ENCODE measurements at regions not wholly inside any gene's neighbourhood (a gene's known extent, or its start where the extent isn't known, plus 50 kb on each side); places are given as distances from the start of the nearest gene placed in this dataset.
"Not testable (repeated sequence)": the region's sequence is repeated elsewhere in the genome, so short reads cannot be mapped to it uniquely, and the experiment has no call there.

DNA sequence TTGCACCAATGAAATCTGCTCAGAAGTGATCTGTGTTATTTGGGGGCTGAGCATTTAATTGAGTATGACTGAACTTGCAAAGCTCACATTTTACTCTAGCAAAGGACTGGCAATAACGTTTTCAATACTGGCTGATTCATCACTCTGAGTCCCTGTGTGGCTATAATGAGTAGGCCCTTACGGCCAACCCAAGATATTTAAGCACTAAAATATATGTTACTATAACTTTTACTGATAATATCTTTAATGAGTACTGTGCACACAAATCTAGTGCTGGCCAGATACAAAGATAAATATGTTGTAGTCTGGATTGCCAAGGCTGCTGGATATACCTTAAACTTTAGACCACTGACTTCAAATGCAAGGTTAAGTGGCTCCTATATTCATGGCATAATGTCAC is 436.4 kb upstream of the KCNMB2 start:
- Mint-ChIP-seq H3K36me3 (ENCODE audit: low read depth) (no peaks in the 10 kb centered on the region), H3K27ac (no peak overlapping the region), H3K4me1 (no peaks in the 10 kb centered on the region), H3K9me3 (no peaks in the 10 kb centered on the region), H3K4me3 (no peak overlapping the region), H3K27me3 (no peaks in the 10 kb centered on the region)
- no peak for DNase-seq
- ATAC-seq, result no peak

DNA sequence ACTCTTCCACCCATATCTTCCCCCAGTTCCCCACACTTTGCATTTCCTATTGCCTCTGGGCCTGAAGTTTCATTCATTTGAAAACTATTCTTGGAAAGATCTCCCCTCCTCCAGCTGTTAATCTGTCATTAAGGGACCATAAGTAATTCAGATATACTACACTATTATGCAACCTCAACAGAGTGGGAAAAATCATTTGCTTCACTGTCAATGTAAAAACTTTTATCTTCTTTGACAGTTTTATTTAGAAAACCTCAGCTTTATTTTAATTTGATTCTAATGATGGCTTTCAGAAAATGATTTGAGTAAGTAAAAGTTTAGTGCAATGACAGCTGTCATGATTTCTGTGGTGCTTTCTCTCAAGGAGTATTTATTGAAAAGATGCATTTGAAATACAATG is 435.3 kb upstream of the KCNMB2 start:
- DNase-seq (no peak), ATAC-seq (no peak)
- no peak overlapping the region for H3K27ac Mint-ChIP-seq
- no peaks in the 10 kb centered on the region for H3K27me3 Mint-ChIP-seq
- no peaks in the 10 kb centered on the region for H3K36me3 Mint-ChIP-seq (ENCODE audit: low read depth)
- no peaks in the 10 kb centered on the region for H3K4me1 Mint-ChIP-seq
- H3K4me3 Mint-ChIP-seq, result no peak overlapping the region
- no peaks in the 10 kb centered on the region for H3K9me3 Mint-ChIP-seq

DNA sequence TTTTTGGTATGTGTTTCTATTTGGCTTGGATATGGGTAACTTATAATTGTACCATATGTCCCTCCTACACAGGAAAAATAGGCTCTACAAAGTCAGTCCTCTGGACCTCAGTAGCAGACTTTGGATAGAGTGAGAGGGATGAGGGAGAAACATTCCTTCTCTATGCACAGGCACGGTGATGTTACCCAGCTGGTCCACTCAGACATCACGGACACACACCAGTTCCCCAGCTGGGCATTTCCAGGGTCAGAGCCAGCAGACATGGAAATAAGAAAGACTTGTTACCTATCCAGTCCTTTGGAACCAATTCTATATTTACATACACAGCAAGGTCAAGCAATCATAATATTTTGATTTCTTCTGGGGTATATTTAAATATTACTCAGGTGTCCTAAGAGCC is 433.1 kb upstream of the KCNMB2 start:
- DNase-seq, result no peak
- Mint-ChIP-seq H3K27me3 (no peaks in the 10 kb centered on the region), H3K36me3 (ENCODE audit: low read depth) (no peaks in the 10 kb centered on the region), H3K9me3 (no peaks in the 10 kb centered on the region), H3K27ac (no peak overlapping the region), H3K4me1 (no peaks in the 10 kb centered on the region), H3K4me3 (no peak overlapping the region)
- ATAC-seq, result no peak

- Mint-ChIP-seq H3K27ac (no peak overlapping the region), H3K27me3 (no peaks in the 10 kb centered on the region), H3K9me3 (no peaks in the 10 kb centered on the region), H3K4me1 (no peaks in the 10 kb centered on the region), H3K36me3 (ENCODE audit: low read depth) (no peaks in the 10 kb centered on the region), H3K4me3 (no peak overlapping the region)
- ATAC-seq, result no peak
- no peak for DNase-seq
Observed at GRCh38 chr3:178107804-178108203, 428.4 kb upstream of the KCNMB2 start.

- Mint-ChIP-seq H3K9me3 (no peaks in the 10 kb centered on the region), H3K4me3 (no peak overlapping the region), H3K4me1 (no peaks in the 10 kb centered on the region), H3K36me3 (ENCODE audit: low read depth) (no peaks in the 10 kb centered on the region), H3K27me3 (no peaks in the 10 kb centered on the region), H3K27ac (no peak overlapping the region)
- ATAC-seq, result no peak
- no peak for DNase-seq
Observed at GRCh38 chr3:178109691-178110090, 426.5 kb upstream of the KCNMB2 start.

GRCh38 chr3:178112134-178112533 is 424.1 kb upstream of the KCNMB2 start:
- Mint-ChIP-seq H3K4me3 (no peak overlapping the region), H3K9me3 (no peaks in the 10 kb centered on the region)
- no peak for DNase-seq

GRCh38 chr3:178112552-178112951 is 423.7 kb upstream of the KCNMB2 start:
- DNase-seq; H3K27me3 Mint-ChIP-seq; H3K27ac Mint-ChIP-seq; H3K36me3 Mint-ChIP-seq (ENCODE audit: low read depth); H3K4me1 Mint-ChIP-seq; H3K9me3 Mint-ChIP-seq; ATAC-seq; H3K4me3 Mint-ChIP-seq: not testable (repeated sequence)

More at GRCh38 chr3:178112134-178112533, 424.1 kb upstream of the KCNMB2 start:
- Mint-ChIP-seq H3K36me3 (ENCODE audit: low read depth) (no peaks in the 10 kb centered on the region), H3K27ac (no peak overlapping the region), H3K4me1 (no peaks in the 10 kb centered on the region), H3K27me3 (no peaks in the 10 kb centered on the region)
- ATAC-seq, result no peak

GRCh38 chr3:178117641-178118040 is 418.6 kb upstream of the KCNMB2 start:
- Mint-ChIP-seq H3K4me3 (no peak overlapping the region), H3K27ac (no peak overlapping the region), H3K27me3 (peaks cover 2% of the 10 kb centered on the region), H3K4me1 (peaks cover 4% of the 10 kb centered on the region), H3K36me3 (ENCODE audit: low read depth) (peaks cover 3% of the 10 kb centered on the region), H3K9me3 (peaks cover 13% of the 10 kb centered on the region)
- no peak for ATAC-seq
- no peak for DNase-seq

- Mint-ChIP-seq H3K27ac (peak overlapping the region; percentile 43), H3K9me3 (peaks cover 13% of the 10 kb centered on the region)
- DNase-seq; H3K4me1 Mint-ChIP-seq; H3K27me3 Mint-ChIP-seq; H3K4me3 Mint-ChIP-seq; H3K36me3 Mint-ChIP-seq (ENCODE audit: low read depth): not testable (repeated sequence)
- peak; percentile 40 for ATAC-seq
Observed at GRCh38 chr3:178119608-178120295, 416.5 kb upstream of the KCNMB2 start.

DNA sequence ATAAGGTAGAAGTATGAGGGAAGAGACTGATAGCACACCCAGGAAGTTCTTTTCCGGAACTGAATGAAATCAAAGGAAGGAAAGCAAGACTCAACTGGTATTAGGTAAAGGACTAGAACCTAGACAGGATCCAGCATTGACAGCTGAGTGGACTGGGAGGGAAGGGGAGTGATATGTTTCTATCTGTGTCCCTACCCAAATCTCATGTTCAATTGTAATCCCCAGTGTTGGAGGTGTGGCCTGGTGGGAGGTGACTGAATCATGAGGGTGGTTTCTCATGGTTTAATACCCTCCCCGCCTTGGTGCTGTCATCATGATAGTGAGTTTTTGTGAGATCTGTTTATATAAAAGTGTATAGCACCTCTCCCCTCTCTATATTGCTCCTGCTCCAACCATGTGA is 415.9 kb upstream of the KCNMB2 start:
- Mint-ChIP-seq H3K27me3 (peaks cover 2% of the 10 kb centered on the region), H3K9me3 (peaks cover 13% of the 10 kb centered on the region), H3K27ac (peak overlapping the region; percentile 43), H3K4me3 (no peak overlapping the region), H3K4me1 (peaks cover 4% of the 10 kb centered on the region), H3K36me3 (ENCODE audit: low read depth) (peaks cover 3% of the 10 kb centered on the region)
- ATAC-seq (no peak), DNase-seq (no peak)

DNA sequence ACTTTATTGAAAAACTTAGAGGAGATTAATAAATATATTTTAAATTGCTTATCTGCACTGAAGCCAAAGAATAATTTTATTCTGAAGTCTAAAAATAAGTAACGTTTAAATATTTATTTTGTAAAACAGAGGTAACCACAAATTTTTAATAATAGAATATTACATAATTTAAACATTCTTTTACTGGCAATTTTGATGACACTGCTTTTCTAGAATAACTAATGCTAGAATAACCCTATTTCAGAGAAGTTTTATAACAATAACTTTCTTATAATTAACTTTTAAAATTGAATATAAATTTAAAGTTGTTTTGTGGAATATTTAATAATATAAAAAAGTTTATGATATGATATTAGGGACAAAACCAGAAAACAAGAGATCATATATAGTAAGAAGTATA is 409.6 kb upstream of the KCNMB2 start:
- Mint-ChIP-seq H3K36me3 (ENCODE audit: low read depth) (no peaks in the 10 kb centered on the region), H3K27ac (no peak overlapping the region), H3K4me3 (no peak overlapping the region), H3K27me3 (no peaks in the 10 kb centered on the region), H3K9me3 (peaks cover 3% of the 10 kb centered on the region), H3K4me1 (peaks cover under 1% of the 10 kb centered on the region)
- DNase-seq (no peak), ATAC-seq (no peak)

GRCh38 chr3:178127221-178127620 is 409.0 kb upstream of the KCNMB2 start:
- H3K9me3 Mint-ChIP-seq, result no peaks in the 10 kb centered on the region
- no peak for ATAC-seq
- H3K4me1 Mint-ChIP-seq, result peaks cover 3% of the 10 kb centered on the region
- no peak overlapping the region for H3K27ac Mint-ChIP-seq
- DNase-seq, result no peak
- no peak overlapping the region for H3K4me3 Mint-ChIP-seq
- H3K36me3 Mint-ChIP-seq (ENCODE audit: low read depth), result no peaks in the 10 kb centered on the region
- no peaks in the 10 kb centered on the region for H3K27me3 Mint-ChIP-seq

- H3K4me1 Mint-ChIP-seq, result peaks cover 3% of the 10 kb centered on the region
- no peak overlapping the region for H3K4me3 Mint-ChIP-seq
- DNase-seq (no peak), ATAC-seq (no peak)
- no peaks in the 10 kb centered on the region for H3K27me3 Mint-ChIP-seq
- H3K27ac Mint-ChIP-seq, result no peak overlapping the region
- no peaks in the 10 kb centered on the region for H3K9me3 Mint-ChIP-seq
- no peaks in the 10 kb centered on the region for H3K36me3 Mint-ChIP-seq (ENCODE audit: low read depth)
Observed at GRCh38 chr3:178129109-178129508, 407.1 kb upstream of the KCNMB2 start.

DNA sequence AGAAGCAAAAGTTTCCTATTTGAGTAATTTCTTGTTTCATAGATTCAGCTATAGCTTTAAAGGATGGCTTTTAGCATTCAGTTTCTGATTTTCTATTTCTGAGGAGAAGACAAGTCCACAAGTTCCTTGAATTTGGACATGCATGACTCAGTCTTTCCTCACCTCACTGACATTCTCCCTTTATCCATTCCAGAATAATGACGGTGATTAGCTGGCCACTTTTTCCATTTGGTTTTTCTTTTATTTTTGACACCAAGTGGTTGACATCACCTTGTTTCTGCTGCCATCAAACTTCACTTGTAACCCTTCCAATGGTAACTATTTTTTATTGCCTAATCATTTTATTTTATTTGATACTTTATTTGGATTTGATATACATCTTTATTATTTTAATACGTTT is 404.4 kb upstream of the KCNMB2 start:
- DNase-seq (no peak), ATAC-seq (no peak)
- no peaks in the 10 kb centered on the region for H3K27me3 Mint-ChIP-seq
- H3K27ac Mint-ChIP-seq, result no peak overlapping the region
- no peaks in the 10 kb centered on the region for H3K36me3 Mint-ChIP-seq (ENCODE audit: low read depth)
- peaks cover 3% of the 10 kb centered on the region for H3K4me1 Mint-ChIP-seq
- H3K9me3 Mint-ChIP-seq, result peaks cover 9% of the 10 kb centered on the region
- no peak overlapping the region for H3K4me3 Mint-ChIP-seq

DNA sequence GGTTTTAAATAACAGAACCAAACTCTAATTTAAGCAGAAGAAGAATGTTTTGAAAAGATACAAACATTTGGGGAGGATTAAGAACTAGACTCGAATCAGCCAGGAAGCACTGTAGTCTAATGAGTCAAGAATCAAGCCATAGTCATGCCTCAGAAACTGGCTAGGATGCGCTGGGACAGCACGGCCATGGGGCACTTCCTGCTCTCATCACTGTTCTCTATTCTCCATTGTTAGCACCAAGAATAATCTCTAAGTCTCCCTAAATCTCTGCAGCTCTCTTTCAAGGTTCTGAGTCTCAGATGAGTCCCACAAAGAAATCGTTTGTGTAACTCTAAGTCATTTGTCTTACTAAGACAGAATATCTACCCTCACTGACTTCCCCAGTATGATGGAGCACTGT is 399.0 kb upstream of the KCNMB2 start:
- no peak for DNase-seq
- H3K27ac Mint-ChIP-seq, result no peak overlapping the region
- H3K9me3 Mint-ChIP-seq, result peaks cover 13% of the 10 kb centered on the region
- H3K27me3 Mint-ChIP-seq, result no peaks in the 10 kb centered on the region
- ATAC-seq, result no peak
- no peaks in the 10 kb centered on the region for H3K4me1 Mint-ChIP-seq
- no peak overlapping the region for H3K4me3 Mint-ChIP-seq
- H3K36me3 Mint-ChIP-seq (ENCODE audit: low read depth), result no peaks in the 10 kb centered on the region

DNA sequence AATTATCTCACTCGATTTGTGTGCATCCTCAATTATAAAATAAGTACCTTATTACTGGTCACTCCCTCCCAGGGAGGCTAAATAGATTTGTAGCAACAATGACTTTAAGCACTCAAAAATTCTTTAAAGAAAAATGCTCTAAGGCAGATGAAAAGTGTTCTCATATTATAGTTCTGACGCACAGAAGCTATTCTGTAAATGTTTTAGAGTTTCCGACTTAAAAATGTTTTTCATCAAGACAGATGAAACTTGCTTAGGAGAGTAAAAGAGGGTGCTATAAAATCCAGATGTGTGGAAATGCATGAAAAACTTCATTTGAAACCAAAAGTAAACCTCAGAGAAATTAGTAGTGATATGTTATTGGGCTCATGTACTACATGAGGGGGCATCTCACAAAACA is 398.4 kb upstream of the KCNMB2 start:
- Mint-ChIP-seq H3K27me3 (no peaks in the 10 kb centered on the region), H3K36me3 (ENCODE audit: low read depth) (no peaks in the 10 kb centered on the region), H3K4me3 (no peak overlapping the region), H3K27ac (no peak overlapping the region), H3K9me3 (peaks cover 13% of the 10 kb centered on the region), H3K4me1 (no peaks in the 10 kb centered on the region)
- DNase-seq (no peak), ATAC-seq (no peak)

Measured in activated naive CD8-positive, alpha-beta T cell treated with anti-CD3 and anti-CD28 coated beads, Interleukin-2, amount 50 U/mL, for 24 hours (primary cell).